ENCODE measurements at regions not wholly inside any gene's neighbourhood (a gene's known extent, or its start where the extent isn't known, plus 50 kb on each side); places are given as distances from the start of the nearest gene placed in this dataset.

GRCh38 chr12:115495300-115495699, 782.2 kb downstream of the MED13L start:
- no peak for DNase-seq
- Histone ChIP-seq H3K4me3 (no peak overlapping the region), H3K4me1 (no peaks in the 10 kb centered on the region), H3K9me3 (no peaks in the 10 kb centered on the region), H3K27ac (no peak overlapping the region), H3K36me3 (no peaks in the 10 kb centered on the region), H3K27me3 (no peaks in the 10 kb centered on the region)
- no peak for TF ChIP-seq CTCF (IDR thresholded peaks at IDR 0.05)
- no peak for ATAC-seq
- intact Hi-C loops (cut with DNase I) = no loop called here

GRCh38 chr12:115492553-115492952, 784.9 kb downstream of the MED13L start:
- Histone ChIP-seq H3K27me3 (no peaks in the 10 kb centered on the region), H3K9me3 (no peaks in the 10 kb centered on the region), H3K27ac (no peak overlapping the region), H3K36me3 (no peaks in the 10 kb centered on the region), H3K4me1 (no peaks in the 10 kb centered on the region), H3K4me3 (no peak overlapping the region)
- ATAC-seq (no peak), DNase-seq (no peak)
- intact Hi-C loops (cut with DNase I) = no loop called here
- no peak for TF ChIP-seq CTCF (IDR thresholded peaks at IDR 0.05)

GRCh38 chr12:115491511-115492250, 785.8 kb downstream of the MED13L start:
- no peak for ATAC-seq
- intact Hi-C loops (cut with DNase I) = no loop called here
- Histone ChIP-seq H3K4me1 (no peaks in the 10 kb centered on the region), H3K36me3 (no peaks in the 10 kb centered on the region), H3K27ac (no peak overlapping the region), H3K9me3 (no peaks in the 10 kb centered on the region), H3K4me3 (no peak overlapping the region), H3K27me3 (no peaks in the 10 kb centered on the region)
- no peak for DNase-seq
- TF ChIP-seq CTCF (IDR thresholded peaks at IDR 0.05) = no peak

- Histone ChIP-seq H3K4me1 (no peaks in the 10 kb centered on the region), H3K36me3 (no peaks in the 10 kb centered on the region), H3K4me3 (no peak overlapping the region), H3K27ac (no peak overlapping the region), H3K27me3 (no peaks in the 10 kb centered on the region), H3K9me3 (no peaks in the 10 kb centered on the region)
- ATAC-seq (no peak), DNase-seq (no peak)
- TF ChIP-seq CTCF (IDR thresholded peaks at IDR 0.05) = no peak
- intact Hi-C loops (cut with DNase I) = no loop called here
These were observed 788.2 kb downstream of the MED13L start for GRCh38 chr12:115489253-115489652.

GRCh38 chr12:115485967-115486366, 791.5 kb downstream of the MED13L start:
- intact Hi-C loops (cut with DNase I) = no loop called here
- H3K9me3 ChIP-seq = no peaks in the 10 kb centered on the region

More at GRCh38 chr12:115485967-115486366, 791.5 kb downstream of the MED13L start:
- Histone ChIP-seq H3K4me1 (no peaks in the 10 kb centered on the region), H3K27me3 (no peaks in the 10 kb centered on the region), H3K27ac (no peak overlapping the region), H3K36me3 (no peaks in the 10 kb centered on the region), H3K4me3 (no peak overlapping the region)
- ATAC-seq (no peak), DNase-seq (no peak)
- no peak for TF ChIP-seq CTCF (IDR thresholded peaks at IDR 0.05)
